ENCODE measurements at regions not wholly inside any gene's neighbourhood (a gene's known extent, or its start where the extent isn't known, plus 50 kb on each side); places are given as distances from the start of the nearest gene placed in this dataset.

DNA sequence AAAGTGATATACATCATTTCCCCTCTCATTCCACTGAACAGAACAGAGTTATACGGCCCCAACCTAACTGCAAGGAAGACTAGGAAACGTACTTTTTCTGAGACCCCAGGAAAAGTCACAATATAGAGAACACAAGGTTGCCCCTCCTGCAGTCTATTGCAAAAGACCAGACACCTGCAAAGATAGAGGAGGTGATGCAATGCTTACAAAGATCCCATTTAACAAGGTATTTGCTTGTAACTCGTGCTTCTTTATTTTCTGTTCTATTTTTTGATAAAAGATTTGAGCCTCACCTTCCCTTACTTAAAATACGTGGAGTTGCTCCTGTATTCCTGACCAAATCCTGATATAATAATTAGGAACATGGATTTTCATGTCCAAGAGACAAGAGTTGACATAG, 793.0 kb upstream of the ID2 start:
- no peak for DNase-seq (ENCODE audit: low read depth)

GRCh38 chr2:7891312-7891711, 790.5 kb upstream of the ID2 start:
- DNase-seq (ENCODE audit: low read depth): no peak

DNA sequence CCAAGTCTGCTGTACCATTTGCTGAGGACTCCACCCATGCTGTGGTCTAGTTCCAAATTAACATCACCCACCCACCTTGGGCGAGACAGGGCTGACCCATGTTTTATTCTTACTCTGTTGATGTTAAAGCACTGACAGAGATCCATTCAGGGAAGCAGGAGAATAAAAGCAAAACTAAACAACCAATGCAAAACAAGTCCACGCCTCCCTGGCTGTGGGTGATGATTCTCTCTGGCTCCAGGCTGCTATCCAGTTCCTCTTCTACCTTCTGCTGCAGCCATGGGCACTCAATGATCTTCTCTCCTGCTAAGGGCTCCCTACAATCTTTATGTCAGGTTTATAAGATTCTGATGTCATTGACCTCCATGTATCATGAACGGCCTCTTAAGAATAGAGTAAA, 786.6 kb upstream of the ID2 start:
- DNase-seq (ENCODE audit: low read depth): no peak

DNA sequence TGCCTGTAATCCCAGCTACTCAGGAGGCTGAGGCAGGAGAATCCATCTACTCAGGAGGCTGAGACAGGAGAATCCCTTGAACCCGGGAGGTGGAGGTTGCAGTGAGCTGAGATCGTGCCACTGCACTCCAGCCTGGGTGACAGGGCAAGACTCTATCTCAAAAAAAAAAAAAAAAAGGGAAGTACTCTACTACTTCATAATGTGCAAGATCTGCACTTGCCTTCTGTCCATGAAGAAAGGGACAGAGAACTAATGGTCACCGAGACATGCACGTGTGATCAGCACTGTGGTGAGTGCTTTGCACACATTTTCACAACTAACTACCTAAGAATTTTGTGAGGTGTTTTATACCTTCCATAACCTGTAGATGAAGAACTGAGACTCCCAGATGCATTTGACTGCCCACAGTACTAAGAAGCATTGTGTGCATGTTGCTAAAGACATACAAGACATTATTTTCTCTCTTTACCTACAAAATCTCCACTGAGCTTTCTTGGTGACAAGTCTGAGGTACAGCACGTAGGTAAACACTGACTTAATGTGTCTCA, 784.8 kb upstream of the ID2 start:
- DNase-seq (ENCODE audit: low read depth): no peak

DNA sequence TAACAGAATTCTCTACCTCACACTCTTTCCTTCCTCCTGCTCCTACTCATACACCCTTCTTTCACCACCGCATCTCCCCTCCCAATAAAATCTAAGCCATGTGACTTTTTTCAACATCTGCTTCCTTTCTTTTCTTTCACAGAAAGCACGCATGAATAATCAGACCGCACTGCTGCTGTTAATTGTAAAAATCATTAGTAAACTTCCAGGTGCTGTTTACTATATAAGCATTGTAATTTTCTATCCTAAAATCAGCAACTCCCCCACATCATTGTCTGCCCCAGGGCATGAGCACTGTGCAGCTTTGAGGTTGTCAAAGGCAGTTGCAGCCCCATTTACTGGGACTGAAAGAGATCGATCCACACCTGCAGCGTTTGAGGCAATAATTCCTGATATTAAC, 782.6 kb upstream of the ID2 start:
- DNase-seq (ENCODE audit: low read depth): no peak

DNA sequence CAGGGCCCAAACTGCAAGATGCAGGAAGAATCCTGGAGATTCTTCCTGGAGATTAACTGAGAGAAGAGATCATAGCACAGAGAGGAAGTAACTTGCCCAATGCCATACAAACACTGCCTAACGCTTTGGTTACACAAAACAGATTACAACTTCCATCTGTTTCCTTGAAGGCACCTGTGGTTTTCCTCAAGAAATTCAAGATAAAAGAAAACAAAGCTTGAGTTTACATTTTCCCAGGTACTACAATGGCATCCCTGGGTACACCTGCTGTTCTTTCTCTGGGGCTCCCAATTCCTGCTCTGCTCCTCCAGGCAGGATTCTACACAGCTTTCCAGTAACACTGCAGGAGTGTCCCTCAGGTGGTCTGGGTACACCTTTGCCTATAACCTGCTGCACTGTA, 781.9 kb upstream of the ID2 start:
- DNase-seq (ENCODE audit: low read depth): no peak

DNA sequence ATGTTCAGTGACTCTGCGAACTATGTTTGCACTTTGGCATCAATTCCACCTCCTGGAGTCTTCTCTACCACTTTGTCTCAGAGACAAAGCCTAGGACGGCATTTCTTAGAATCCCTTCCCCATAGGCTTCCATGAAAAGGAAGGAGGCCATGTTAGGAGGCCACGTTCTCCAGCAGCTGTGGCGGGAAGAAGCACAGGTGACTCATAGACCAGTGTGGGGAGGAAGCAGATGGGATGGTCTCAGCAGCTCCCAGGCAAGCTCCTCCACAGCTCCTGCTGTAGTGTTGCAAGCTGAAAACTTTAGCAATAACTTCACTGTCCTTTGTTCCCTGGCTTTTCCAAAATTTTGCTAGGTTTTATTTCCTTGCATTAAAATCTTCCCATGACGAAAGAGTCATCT, 781.3 kb upstream of the ID2 start:
- no peak for DNase-seq (ENCODE audit: low read depth)

DNA sequence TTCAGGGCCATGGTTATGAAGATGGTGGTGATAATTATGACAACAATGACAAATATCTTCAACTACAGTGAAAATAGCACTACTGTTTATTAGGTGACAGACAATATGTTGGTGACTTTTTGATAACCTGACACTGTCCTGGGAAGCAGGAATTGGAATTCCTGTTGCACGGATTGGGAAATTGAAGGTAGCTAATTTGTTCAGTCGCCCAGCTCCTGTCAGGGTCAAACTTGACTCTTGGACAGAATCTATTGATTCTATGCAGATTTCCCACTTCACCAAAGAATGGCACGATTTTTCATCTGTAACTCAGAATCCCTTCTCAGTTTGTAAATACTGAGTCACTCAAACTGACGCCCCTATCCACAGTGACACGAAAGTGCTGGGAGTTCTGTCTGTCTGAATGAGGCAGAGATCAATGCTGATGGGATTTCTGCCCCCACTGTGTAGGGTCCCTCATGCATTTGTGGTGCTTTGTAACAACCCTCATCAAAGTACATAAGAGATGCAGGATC, 779.5 kb upstream of the ID2 start:
- DNase-seq (ENCODE audit: low read depth): no peak

DNA sequence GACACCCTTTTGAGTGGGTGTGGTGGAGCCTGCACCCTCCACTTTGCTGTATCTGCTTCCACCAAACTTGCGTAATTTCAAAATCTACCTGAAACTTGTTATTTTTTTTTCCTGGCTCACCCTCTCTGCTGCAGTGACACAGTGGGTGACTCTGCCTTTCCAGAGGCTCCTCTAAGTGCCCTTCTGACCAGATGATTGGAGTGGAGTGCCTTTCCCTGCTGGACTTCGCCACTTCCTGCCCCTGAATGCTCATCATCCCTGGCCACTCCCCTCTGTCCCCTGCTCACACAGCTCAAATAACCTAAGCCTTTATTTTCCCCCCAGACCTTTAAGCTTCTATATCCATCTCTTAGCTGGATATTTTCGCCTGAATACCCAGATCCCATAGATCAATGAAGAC, 777.5 kb upstream of the ID2 start:
- no peak for DNase-seq (ENCODE audit: low read depth)

- DNase-seq (ENCODE audit: low read depth): no peak
Observed at GRCh38 chr2:7905756-7906155, 776.1 kb upstream of the ID2 start.

DNA sequence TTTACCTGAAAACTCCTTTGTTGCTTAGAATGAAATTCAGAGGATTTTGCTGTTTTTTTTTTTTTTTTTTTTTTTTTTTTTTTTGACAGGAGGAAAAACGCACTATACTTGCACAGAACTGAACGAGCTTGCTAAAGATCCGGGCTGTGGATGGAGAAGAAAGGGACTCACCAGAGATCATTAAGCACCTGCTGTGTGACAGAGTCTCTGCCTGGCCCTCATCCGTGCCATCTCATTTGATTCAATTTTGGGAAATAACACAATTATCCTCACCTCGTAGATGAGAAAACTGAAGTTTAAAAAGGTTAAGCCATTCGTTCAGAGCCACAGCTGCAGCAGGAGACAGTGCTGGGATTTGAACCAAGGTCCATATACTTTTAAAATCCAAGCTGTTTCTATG, 775.4 kb upstream of the ID2 start:
- DNase-seq (ENCODE audit: low read depth): no peak

DNA sequence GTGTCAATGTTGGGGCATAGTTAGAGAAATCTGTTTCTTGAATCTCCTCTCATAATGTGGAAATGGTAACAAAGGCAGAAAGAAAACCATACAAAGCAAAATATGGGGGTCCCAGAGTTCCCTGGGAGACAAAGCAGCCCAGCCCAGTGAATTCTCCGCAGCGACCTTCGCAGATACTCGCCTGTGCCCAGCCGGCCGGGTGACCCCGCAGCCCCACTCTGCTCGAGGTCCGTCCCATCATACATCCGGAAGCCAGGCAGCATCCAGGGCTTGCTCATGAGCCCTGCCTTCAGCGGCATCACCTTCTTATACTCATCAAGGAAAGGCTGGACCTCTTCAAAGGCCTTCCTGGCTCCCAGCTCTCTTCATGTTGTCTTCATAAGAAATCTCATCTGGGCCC, 774.8 kb upstream of the ID2 start:
- DNase-seq (ENCODE audit: low read depth): no peak

GRCh38 chr2:7910752-7911151, 771.1 kb upstream of the ID2 start:
- no peak for DNase-seq (ENCODE audit: low read depth)

DNA sequence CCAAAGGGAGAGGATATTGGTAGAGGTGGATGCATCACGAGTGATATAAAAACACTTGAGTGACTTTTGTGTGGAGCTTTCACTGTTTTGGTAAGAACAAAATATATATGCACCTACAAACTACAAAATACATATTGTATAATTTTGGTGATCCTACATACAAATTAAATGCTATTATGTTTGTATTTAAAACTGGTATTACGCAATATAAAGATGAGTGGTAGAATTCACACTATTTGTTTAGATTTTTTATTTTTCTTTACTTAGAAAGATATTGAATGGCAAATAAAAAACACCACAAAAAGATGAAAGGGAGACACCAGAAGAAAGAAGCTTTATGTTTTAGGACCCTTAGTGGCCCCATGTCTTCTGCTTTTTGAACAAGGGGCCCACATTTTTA, 770.7 kb upstream of the ID2 start:
- no peak for DNase-seq (ENCODE audit: low read depth)

DNA sequence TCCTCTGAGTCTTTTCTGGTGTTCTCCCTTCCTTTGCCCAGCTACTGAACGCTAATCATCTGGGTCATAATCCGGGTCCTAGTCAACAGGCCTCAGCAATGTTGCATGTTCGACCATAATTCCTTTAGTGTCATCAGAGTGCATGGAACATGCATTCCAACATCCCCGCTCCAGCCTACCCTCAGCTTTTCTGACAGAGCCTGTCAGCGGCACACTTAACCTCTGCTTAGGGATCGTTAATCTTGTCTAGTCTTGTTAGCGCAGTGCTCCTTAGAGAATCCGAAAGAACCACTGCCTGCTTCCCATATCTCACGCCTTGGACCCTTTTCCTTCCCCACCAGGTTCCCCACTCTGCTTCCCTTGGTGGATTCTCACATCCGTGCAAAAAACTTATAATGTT, 767.9 kb upstream of the ID2 start:
- no peak for DNase-seq (ENCODE audit: low read depth)

- no peak for DNase-seq (ENCODE audit: low read depth)
Observed at GRCh38 chr2:7915302-7916091, 766.4 kb upstream of the ID2 start.

DNA sequence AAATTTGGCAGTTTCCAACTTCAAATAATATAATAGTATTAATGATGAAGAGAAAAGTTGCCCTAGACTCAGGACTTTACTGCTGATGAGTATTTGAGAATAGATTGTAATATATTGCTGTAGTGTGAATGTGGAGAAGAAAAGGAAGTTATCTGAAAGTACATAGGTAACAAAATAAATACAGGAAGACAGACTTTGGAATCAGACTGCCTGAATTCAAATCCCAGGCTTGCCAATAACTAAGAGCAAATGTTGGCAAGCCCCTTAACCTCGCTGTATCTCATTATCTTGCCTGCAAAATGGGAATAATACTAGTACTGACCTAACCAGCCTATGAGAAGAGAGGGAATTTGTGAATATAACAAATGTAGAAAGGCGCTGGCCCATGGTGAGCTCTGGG, 765.2 kb upstream of the ID2 start:
- no peak for DNase-seq (ENCODE audit: low read depth)

GRCh38 chr2:7919510-7919909, 762.3 kb upstream of the ID2 start:
- DNase-seq (ENCODE audit: low read depth): no peak

DNA sequence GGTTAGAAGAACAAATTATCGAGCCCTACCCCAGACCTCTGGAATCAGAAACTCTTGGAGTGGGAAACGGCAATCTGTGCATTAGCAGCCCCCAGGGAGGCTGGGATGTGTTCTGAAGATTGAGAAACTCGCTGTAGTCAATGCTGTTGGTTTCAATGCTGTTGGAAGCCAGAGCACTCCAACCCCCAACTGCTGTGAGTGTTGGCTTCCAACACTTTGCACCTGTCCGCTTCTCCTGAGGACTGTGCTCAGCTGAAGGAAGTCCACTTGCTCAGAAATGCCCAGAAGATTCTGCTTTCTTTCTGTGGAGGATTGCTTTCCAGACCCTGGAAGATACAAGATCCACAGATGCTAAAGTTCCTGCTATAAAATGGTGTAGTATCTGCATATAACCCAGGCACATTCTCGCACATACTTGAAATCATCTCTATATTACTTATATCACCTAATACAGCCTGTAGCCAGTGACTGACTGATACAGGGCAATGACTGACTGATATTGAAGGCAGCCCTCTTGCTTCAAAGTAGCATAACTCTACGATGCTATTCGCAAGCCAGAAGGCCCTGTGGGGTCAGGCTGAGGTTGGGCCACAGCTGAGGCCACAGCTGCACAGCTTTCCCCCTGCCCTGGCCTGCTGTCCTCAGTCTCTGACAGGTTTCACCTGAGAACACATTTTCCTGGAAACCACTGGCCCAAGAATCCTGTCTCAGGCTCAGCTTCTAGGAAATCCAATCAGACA, 757.7 kb upstream of the ID2 start:
- no peak for DNase-seq (ENCODE audit: low read depth)

GRCh38 chr2:7925506-7925905, 756.4 kb upstream of the ID2 start:
- no peak for DNase-seq (ENCODE audit: low read depth)

- no peak for DNase-seq (ENCODE audit: low read depth)
Observed at GRCh38 chr2:7927691-7928090, 754.2 kb upstream of the ID2 start.

GRCh38 chr2:7929281-7929680, 752.6 kb upstream of the ID2 start:
- no peak for DNase-seq (ENCODE audit: low read depth)

Measured in activated T-cell treated with anti-CD3 and anti-CD28 coated beads for 1 hour (primary cell).